ENCODE measurements at regions not wholly inside any gene's neighbourhood (a gene's known extent, or its start where the extent isn't known, plus 50 kb on each side); places are given as distances from the start of the nearest gene placed in this dataset.

- TF ChIP-seq, protein P1, sequence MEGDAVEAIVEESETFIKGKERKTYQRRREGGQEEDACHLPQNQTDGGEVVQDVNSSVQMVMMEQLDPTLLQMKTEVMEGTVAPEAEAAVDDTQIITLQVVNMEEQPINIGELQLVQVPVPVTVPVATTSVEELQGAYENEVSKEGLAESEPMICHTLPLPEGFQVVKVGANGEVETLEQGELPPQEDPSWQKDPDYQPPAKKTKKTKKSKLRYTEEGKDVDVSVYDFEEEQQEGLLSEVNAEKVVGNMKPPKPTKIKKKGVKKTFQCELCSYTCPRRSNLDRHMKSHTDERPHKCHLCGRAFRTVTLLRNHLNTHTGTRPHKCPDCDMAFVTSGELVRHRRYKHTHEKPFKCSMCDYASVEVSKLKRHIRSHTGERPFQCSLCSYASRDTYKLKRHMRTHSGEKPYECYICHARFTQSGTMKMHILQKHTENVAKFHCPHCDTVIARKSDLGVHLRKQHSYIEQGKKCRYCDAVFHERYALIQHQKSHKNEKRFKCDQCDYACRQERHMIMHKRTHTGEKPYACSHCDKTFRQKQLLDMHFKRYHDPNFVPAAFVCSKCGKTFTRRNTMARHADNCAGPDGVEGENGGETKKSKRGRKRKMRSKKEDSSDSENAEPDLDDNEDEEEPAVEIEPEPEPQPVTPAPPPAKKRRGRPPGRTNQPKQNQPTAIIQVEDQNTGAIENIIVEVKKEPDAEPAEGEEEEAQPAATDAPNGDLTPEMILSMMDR (IDR thresholded peaks at IDR 0.05; ENCODE audit: borderline replicate concordance, extremely low read depth, low read length, poor library complexity, severe bottlenecking): no peak
- TF ChIP-seq EZH2 (IDR thresholded peaks at IDR 0.05; ENCODE audit: borderline replicate concordance, low read depth, low read length, severe bottlenecking): no peak
Observed at GRCh38 chr4:36712013-36712412, 430.6 kb downstream of the DTHD1 start.
